GM12878 (cell line): ENCODE measurements at regions not wholly inside any gene's neighbourhood (a gene's known extent, or its start where the extent isn't known, plus 50 kb on each side); places are given as distances from the start of the nearest gene placed in this dataset.

ENCODE experiments used
- ATAC-seq: fragments of 200-7000 bp; cut with Tn5 transposase; 3 replicates; pipeline ENCODE4 v1.9.1; 2020; ENCODE audit warnings: mild to moderate bottlenecking, moderate library complexity
- BruUV-seq: library from RNA; stranded (reverse); fragments of 400-500 nt; replicated peaks from 2 replicates; lab custom pipeline; 2021; lab: Mats Ljungman, UMichigan
- CTCF ChIA-PET: fragments of 300-600 bp; sonication (Branson Sonifier 250); formaldehyde crosslinking; extraction: SDS; loops from one replicate; lab custom pipeline; 2021; ENCODE audit warnings: inconsistent platforms; lab: Yijun Ruan, JAX
- POLR2A ChIA-PET: fragments of 350-600 bp; formaldehyde crosslinking; extraction: SDS; loops from one replicate; lab custom pipeline; 2021; ENCODE audit warnings: inconsistent platforms; lab: Charles Lee
- RAD21 ChIA-PET: fragments of 300-600 bp; sonication (Branson Sonifier 250); formaldehyde crosslinking; loops from one replicate; lab custom pipeline; 2023; ENCODE audit warnings: antibody characterized with exemption; ENCODE audit not compliant: unreplicated experiment; lab: Charles Lee
- SMC1A ChIA-PET: fragments of 300-600 bp; sonication (Branson Sonifier 250); formaldehyde crosslinking; loops from one replicate; lab custom pipeline; 2023; ENCODE audit not compliant: unreplicated experiment, uncharacterized antibody; lab: Charles Lee
- DNase-seq: peaks from one replicate; pipeline ENCODE4 v3.0.0-alpha.2; 2011; ENCODE audit warnings: low read depth, low spot score
- FAIRE-seq: peaks from 3 replicates; lab custom pipeline; 2011; peaks lifted over from hg19 to GRCh38; lab: Jason Lieb, UNC
- H2AFZ ChIP-seq: 2 replicates; pipeline ENCODE4 v1.6.0; 2011; ENCODE audit warnings: low read depth, low read length, control low read depth; ENCODE audit not compliant: control insufficient read depth
- H3K27ac ChIP-seq: 2 replicates; pipeline ENCODE4 v1.5.1; 2011; ENCODE audit warnings: control low read depth; ENCODE audit not compliant: control insufficient read depth, insufficient read depth
- H3K27me3 ChIP-seq, 2 experiments: replicated peaks in 1 of 2; 2 replicates each; pipeline versions ENCODE4 v1.6.0 to v1.6.1; 2011; ENCODE audit warnings: low read length in 1 of 2; ENCODE audit not compliant: control insufficient read depth in 2 of 2, insufficient read depth in 2 of 2
- H3K36me3 ChIP-seq, 2 experiments: 2 replicates each; pipeline ENCODE4 v1.5.1; 2011; ENCODE audit warnings: low read length in 1 of 2; ENCODE audit not compliant: control insufficient read depth in 2 of 2, insufficient read depth in 2 of 2
- H3K4me1 ChIP-seq: 2 replicates; pipeline ENCODE4 v1.6.1; 2011; ENCODE audit warnings: mild to moderate bottlenecking, low read length, moderate library complexity, mixed read lengths; ENCODE audit not compliant: control insufficient read depth, insufficient read depth
- H3K4me2 ChIP-seq: 2 replicates; pipeline ENCODE4 v1.6.0; 2011; ENCODE audit warnings: control low read depth; ENCODE audit not compliant: control insufficient read depth, insufficient read depth
- H3K4me3 ChIP-seq: fragments of 200-600 bp; sonication (generic); 2 replicates; pipeline ENCODE4 v1.5.1; 2016
- H3K79me2 ChIP-seq: 2 replicates; pipeline ENCODE4 v1.6.0; 2011; ENCODE audit warnings: low read length; ENCODE audit not compliant: control insufficient read depth, insufficient read depth
- H3K9ac ChIP-seq: 2 replicates; pipeline ENCODE4 v1.8.0; 2011; ENCODE audit warnings: low read length, control low read depth, mixed read lengths; ENCODE audit not compliant: control insufficient read depth, insufficient read depth
- H3K9me3 ChIP-seq: replicated peaks from 3 replicates; pipeline ENCODE4 v1.5.1; 2011; ENCODE audit warnings: mild to moderate bottlenecking, low read length; ENCODE audit not compliant: control insufficient read depth, insufficient read depth
- H4K20me1 ChIP-seq: 2 replicates; pipeline ENCODE4 v1.6.0; 2011; ENCODE audit not compliant: control insufficient read depth, insufficient read depth
- BCL11A ChIP-seq: IDR thresholded peaks from 2 replicates; pipeline ENCODE4 v1.6.1; 2011; ENCODE audit warnings: low read depth, low read length
- CBX3 ChIP-seq: fragments of 200-600 bp; sonication (generic); IDR thresholded peaks from 2 replicates; pipeline ENCODE4 v1.6.1; 2016; ENCODE audit warnings: low read depth, borderline replicate concordance
- CHD2 ChIP-seq: IDR thresholded peaks from 2 replicates; pipeline ENCODE4 v1.6.1; 2011; ENCODE audit warnings: low read depth, low read length, improper control_type of control experiment, borderline replicate concordance
- CHD4 ChIP-seq: fragments of 200-600 bp; sonication (generic); IDR thresholded peaks from 2 replicates; pipeline ENCODE4 v1.6.1; 2016; ENCODE audit warnings: mild to moderate bottlenecking
- CREB1 ChIP-seq: IDR thresholded peaks from 2 replicates; pipeline ENCODE4 v1.6.1; 2012; ENCODE audit warnings: low read depth, mild to moderate bottlenecking, inconsistent platforms
- IKZF1 ChIP-seq: fragments of 450-650 bp; conservative IDR thresholded peaks from 2 replicates; pipeline ENCODE4 v1.6.1; 2017; ENCODE audit warnings: antibody characterized with exemption, mild to moderate bottlenecking
- JUND ChIP-seq: IDR thresholded peaks from 2 replicates; pipeline ENCODE4 v1.6.1; 2012; ENCODE audit warnings: low read depth, mild to moderate bottlenecking, low read length, improper control_type of control experiment, moderate library complexity
- KAT2A ChIP-seq: conservative IDR thresholded peaks from 2 replicates; pipeline ENCODE4 v1.6.1; 2011; ENCODE audit warnings: low read depth, low read length; ENCODE audit not compliant: control insufficient read depth
- MEF2B ChIP-seq: fragments of 450-650 bp; IDR thresholded peaks from 2 replicates; pipeline ENCODE4 v1.6.1; 2018; ENCODE audit warnings: mild to moderate bottlenecking, moderate library complexity; ENCODE audit not compliant: partially characterized antibody, poor library complexity, severe bottlenecking
- MXI1 ChIP-seq: fragments of 150-350 bp; IDR thresholded peaks from 2 replicates; pipeline ENCODE4 v1.6.1; 2011; ENCODE audit warnings: low read depth, mild to moderate bottlenecking, inconsistent platforms, low read length, improper control_type of control experiment
- MYB ChIP-seq: fragments of 150-350 bp; IDR thresholded peaks from 2 replicates; pipeline ENCODE4 v1.6.1; 2014; ENCODE audit warnings: mild to moderate bottlenecking, low read depth, low read length, borderline replicate concordance
- NFYA ChIP-seq: IDR thresholded peaks from 2 replicates; pipeline ENCODE4 v1.6.1; 2011; ENCODE audit warnings: low read depth, mild to moderate bottlenecking, low read length, improper control_type of control experiment, borderline replicate concordance
- RAD51 ChIP-seq: fragments of 450-650 bp; IDR thresholded peaks from 2 replicates; pipeline ENCODE4 v1.6.1; 2016; ENCODE audit warnings: moderate library complexity, mild to moderate bottlenecking, inconsistent platforms
- RB1 ChIP-seq: fragments of 450-650 bp; formaldehyde crosslinking; IDR thresholded peaks from 2 replicates; pipeline ENCODE4 v1.6.1; 2017; ENCODE audit warnings: mild to moderate bottlenecking, borderline replicate concordance
- SMC3 ChIP-seq: IDR thresholded peaks from 2 replicates; pipeline ENCODE4 v1.6.1; 2011; ENCODE audit warnings: low read length, improper control_type of control experiment, borderline replicate concordance
- TCF7 ChIP-seq: IDR thresholded peaks from 2 replicates; pipeline ENCODE4 v1.6.1; 2014; ENCODE audit warnings: antibody characterized with exemption, borderline replicate concordance
- ZNF384 ChIP-seq: IDR thresholded peaks from 2 replicates; pipeline ENCODE4 v1.6.1; 2012; ENCODE audit warnings: low read depth, mild to moderate bottlenecking, low read length, improper control_type of control experiment, borderline replicate concordance
- ZZZ3 ChIP-seq: IDR thresholded peaks from 2 replicates; pipeline ENCODE4 v1.6.1; 2011; ENCODE audit warnings: low read depth; ENCODE audit not compliant: control insufficient read depth, insufficient read length
- WGBS: methylation state at CpG from one replicate; pipeline ENCODE4 v1.1.6; 2016; ENCODE audit warnings: low lambda C conversion rate; ENCODE audit not compliant: insufficient replicate concordance, insufficient coverage; ENCODE audit errors: missing lambda C conversion rate; 5-methylcytosine and 5-hydroxymethylcytosine counted together
- in situ Hi-C: fragments of 300-500 bp; cut with MboI; formaldehyde crosslinking; loops from 9 replicates; pipeline ENCODE4 v1.14.3; 2018; ENCODE audit warnings: mixed read lengths
- intact Hi-C: fragments of 100-400 bp; cut with micrococcal nuclease; formaldehyde crosslinking; loops from one replicate; pipeline ENCODE4 v1.14.2; 2022; ENCODE audit not compliant: unreplicated experiment
- TF ChIP-seq, protein P1 (sequence below): fragments of 450-650 bp; IDR thresholded peaks from 2 replicates; pipeline ENCODE4 v1.6.1; 2017; ENCODE audit warnings: borderline replicate concordance

DNA sequence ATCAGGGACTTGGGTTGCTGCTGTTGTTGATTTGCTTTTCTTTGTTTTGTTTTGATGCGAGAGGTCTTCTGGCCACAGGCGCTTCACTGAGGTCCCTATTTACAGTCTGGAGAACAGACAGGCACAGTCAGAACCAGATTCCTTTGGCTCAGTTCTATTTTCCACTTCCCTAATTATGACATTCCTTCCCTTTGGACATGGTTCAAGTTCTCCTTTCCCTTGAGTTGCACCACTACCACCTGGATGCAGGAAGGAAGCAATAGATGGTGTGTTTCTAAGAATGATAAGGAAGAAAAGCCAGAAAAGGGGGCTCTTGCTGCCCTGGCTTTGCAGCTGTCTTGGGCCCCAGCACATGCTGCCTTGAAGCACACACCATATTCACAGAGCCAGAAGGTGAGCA is 160.6 kb downstream of the MAF start:
- ChIA-PET CTCF (no interaction called here), RAD21 (no interaction called here), POLR2A (no interaction called here), SMC1A (no interaction called here)
- BruUV-seq: no TSS peak
- no peaks in the 10 kb centered on the region for H3K79me2 ChIP-seq
- no peak overlapping the region for H3K27ac ChIP-seq
- H3K9me3 ChIP-seq: no peaks in the 10 kb centered on the region
- FAIRE-seq: no peak
- no peak overlapping the region for H3K9ac ChIP-seq
- ATAC-seq: no peak
- H3K4me2 ChIP-seq: no peak overlapping the region
- intact Hi-C loops (no loop called here), in situ Hi-C loops (no loop called here)
- H3K4me1 ChIP-seq: no peaks in the 10 kb centered on the region
- H3K4me3 ChIP-seq: no peak overlapping the region
- no peaks in the 10 kb centered on the region for H4K20me1 ChIP-seq
- no peak for DNase-seq
- H2AFZ ChIP-seq: no peak overlapping the region
- no peak for TF ChIP-seq MYB
- no peak for TF ChIP-seq NFYA
- TF ChIP-seq CREB1: no peak
- TF ChIP-seq CBX3: no peak
- TF ChIP-seq IKZF1: no peak
- TF ChIP-seq RAD51: no peak
- TF ChIP-seq MEF2B: no peak
- no peak for TF ChIP-seq RB1
- TF ChIP-seq ZZZ3: no peak
- no peak for TF ChIP-seq JUND
- TF ChIP-seq KAT2A: no peak
- no peak for TF ChIP-seq TCF7
- TF ChIP-seq ZNF384: no peak
- TF ChIP-seq CHD4: no peak
- TF ChIP-seq CHD2: no peak
- TF ChIP-seq BCL11A: no peak
- no peak for TF ChIP-seq SMC3
- no peak for TF ChIP-seq MXI1
- TF ChIP-seq, protein P1, sequence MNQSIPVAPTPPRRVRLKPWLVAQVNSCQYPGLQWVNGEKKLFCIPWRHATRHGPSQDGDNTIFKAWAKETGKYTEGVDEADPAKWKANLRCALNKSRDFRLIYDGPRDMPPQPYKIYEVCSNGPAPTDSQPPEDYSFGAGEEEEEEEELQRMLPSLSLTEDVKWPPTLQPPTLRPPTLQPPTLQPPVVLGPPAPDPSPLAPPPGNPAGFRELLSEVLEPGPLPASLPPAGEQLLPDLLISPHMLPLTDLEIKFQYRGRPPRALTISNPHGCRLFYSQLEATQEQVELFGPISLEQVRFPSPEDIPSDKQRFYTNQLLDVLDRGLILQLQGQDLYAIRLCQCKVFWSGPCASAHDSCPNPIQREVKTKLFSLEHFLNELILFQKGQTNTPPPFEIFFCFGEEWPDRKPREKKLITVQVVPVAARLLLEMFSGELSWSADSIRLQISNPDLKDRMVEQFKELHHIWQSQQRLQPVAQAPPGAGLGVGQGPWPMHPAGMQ: no peak
- H3K27me3 ChIP-seq: no peaks in the 10 kb centered on the region
- WGBS: 76% methylated on average over 2 of the region's 2 CpGs
- no peaks in the 10 kb centered on the region for H3K36me3 ChIP-seq
